ENCODE measurements at regions not wholly inside any gene's neighbourhood (a gene's known extent, or its start where the extent isn't known, plus 50 kb on each side); places are given as distances from the start of the nearest gene placed in this dataset.

DNA sequence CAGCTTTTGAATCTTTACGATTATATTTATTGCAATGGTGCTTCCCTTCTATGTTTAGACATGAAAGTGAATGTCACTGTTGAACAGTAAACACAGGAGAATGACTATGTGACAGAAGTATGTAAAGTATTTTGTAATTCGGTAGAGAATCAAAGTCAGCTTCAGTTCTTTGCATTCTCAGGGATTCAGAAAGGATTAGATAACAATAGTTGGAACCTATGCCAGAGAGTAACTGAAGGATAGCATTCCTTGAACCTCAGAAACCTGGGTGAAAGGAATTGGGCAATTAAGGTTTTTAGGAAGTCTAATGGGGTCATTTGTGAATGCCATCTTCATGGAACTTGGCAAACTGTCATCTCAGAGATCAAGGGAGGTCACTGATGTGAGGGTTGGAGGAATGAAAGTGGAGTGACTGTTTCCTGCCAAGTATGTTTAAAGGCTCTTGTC, 305.3 kb upstream of the DDHD1 start:
- Histone ChIP-seq H3K79me2 (ENCODE audit: low read depth) (no peaks in the 10 kb centered on the region), H3K27ac (peak overlapping the region; percentile 43), H3K36me3 (ENCODE audit: low read depth) (no peaks in the 10 kb centered on the region), H3K4me3 (no peak overlapping the region), H3K27me3 (ENCODE audit: insufficient read depth, low read depth) (no peaks in the 10 kb centered on the region), H3K4me2 (peak overlapping the region; percentile 44; the same call in 1 of the 2 replicates), H3K4me1 (replicated peaks; ENCODE audit: insufficient read depth) (peaks cover 18% of the 10 kb centered on the region), H3K9me3 (ENCODE audit: insufficient read depth, low read depth) (no peaks in the 10 kb centered on the region), H4K20me1 (ENCODE audit: insufficient read depth) (no peaks in the 10 kb centered on the region), H2AFZ (no peak overlapping the region), H3K9me2 (ENCODE audit: insufficient read depth) (no peaks in the 10 kb centered on the region), H3F3A (ENCODE audit: insufficient read depth, low read depth) (peaks cover 23% of the 10 kb centered on the region)
- BruUV-seq (replicated peaks) = no TSS peak
- TF ChIP-seq, protein P1, sequence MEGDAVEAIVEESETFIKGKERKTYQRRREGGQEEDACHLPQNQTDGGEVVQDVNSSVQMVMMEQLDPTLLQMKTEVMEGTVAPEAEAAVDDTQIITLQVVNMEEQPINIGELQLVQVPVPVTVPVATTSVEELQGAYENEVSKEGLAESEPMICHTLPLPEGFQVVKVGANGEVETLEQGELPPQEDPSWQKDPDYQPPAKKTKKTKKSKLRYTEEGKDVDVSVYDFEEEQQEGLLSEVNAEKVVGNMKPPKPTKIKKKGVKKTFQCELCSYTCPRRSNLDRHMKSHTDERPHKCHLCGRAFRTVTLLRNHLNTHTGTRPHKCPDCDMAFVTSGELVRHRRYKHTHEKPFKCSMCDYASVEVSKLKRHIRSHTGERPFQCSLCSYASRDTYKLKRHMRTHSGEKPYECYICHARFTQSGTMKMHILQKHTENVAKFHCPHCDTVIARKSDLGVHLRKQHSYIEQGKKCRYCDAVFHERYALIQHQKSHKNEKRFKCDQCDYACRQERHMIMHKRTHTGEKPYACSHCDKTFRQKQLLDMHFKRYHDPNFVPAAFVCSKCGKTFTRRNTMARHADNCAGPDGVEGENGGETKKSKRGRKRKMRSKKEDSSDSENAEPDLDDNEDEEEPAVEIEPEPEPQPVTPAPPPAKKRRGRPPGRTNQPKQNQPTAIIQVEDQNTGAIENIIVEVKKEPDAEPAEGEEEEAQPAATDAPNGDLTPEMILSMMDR (conservative IDR thresholded peaks at IDR 0.05) = no peak
- no peak for TF ChIP-seq EZH2 (IDR thresholded peaks at IDR 0.05; ENCODE audit: low read depth)
- ChIA-PET CTCF (interaction anchor here (0.5 to 0.8 kb wide), 4 partner anchors 18 to 717 kb away, joined by 3 to 5 read pairs (median 3); no protein-coding TSS in a partner anchor), POLR2A (ENCODE audit: unreplicated experiment) (interaction anchor here (0.6 to 0.8 kb wide), 4 partner anchors 471 to 1620 kb away, joined by 3 to 7 read pairs (median 6); no protein-coding TSS in a partner anchor)
- intact Hi-C loops (cut with micrococcal nuclease; ENCODE audit: unreplicated experiment) = loop anchor here (1.0 to 10.0 kb wide), 5 partner anchors 385 to 796 kb away; no protein-coding TSS in a partner anchor
- peak; percentile 54 to 91 for DNase-seq

DNA sequence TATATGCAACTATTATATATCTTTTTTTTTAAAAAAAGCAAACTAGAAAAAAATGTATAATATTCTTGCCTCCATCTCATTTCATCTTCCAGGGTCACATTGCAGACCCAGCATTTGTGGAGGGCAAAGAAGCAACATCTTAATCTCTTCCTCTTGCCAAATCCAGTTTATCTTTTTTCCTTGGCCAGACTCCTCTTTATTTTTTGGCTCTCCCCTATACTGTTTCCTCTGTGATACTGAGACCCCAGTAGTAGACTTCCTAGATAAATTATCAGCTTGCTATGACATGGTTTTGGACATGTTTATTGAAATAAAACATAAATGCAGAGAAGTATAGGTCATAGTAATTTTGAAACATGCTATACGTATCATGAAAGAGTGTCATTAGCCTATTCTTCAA, 303.8 kb upstream of the DDHD1 start:
- Histone ChIP-seq H3K4me2 (no peak overlapping the region), H3K79me2 (ENCODE audit: low read depth) (no peaks in the 10 kb centered on the region), H3K27me3 (ENCODE audit: insufficient read depth, low read depth) (no peaks in the 10 kb centered on the region), H3F3A (ENCODE audit: insufficient read depth, low read depth) (peaks cover 23% of the 10 kb centered on the region), H3K9me2 (ENCODE audit: insufficient read depth) (no peaks in the 10 kb centered on the region), H4K20me1 (ENCODE audit: insufficient read depth) (no peaks in the 10 kb centered on the region), H3K27ac (no peak overlapping the region), H3K9me3 (ENCODE audit: insufficient read depth, low read depth) (no peaks in the 10 kb centered on the region), H2AFZ (no peak overlapping the region), H3K4me3 (no peak overlapping the region), H3K36me3 (ENCODE audit: low read depth) (no peaks in the 10 kb centered on the region), H3K4me1 (replicated peaks; ENCODE audit: insufficient read depth) (peaks cover 18% of the 10 kb centered on the region)
- BruUV-seq (replicated peaks) = no TSS peak
- CTCF ChIA-PET = no interaction called here
- POLR2A ChIA-PET (ENCODE audit: unreplicated experiment) = no interaction called here
- intact Hi-C loops (cut with micrococcal nuclease; ENCODE audit: unreplicated experiment) = loop anchor here (10.0 kb wide), 3 partner anchors 648 to 798 kb away; no protein-coding TSS in a partner anchor
- DNase-seq = no peak
- TF ChIP-seq, protein P1 (conservative IDR thresholded peaks at IDR 0.05) = no peak
- no peak for TF ChIP-seq EZH2 (IDR thresholded peaks at IDR 0.05; ENCODE audit: low read depth)

DNA sequence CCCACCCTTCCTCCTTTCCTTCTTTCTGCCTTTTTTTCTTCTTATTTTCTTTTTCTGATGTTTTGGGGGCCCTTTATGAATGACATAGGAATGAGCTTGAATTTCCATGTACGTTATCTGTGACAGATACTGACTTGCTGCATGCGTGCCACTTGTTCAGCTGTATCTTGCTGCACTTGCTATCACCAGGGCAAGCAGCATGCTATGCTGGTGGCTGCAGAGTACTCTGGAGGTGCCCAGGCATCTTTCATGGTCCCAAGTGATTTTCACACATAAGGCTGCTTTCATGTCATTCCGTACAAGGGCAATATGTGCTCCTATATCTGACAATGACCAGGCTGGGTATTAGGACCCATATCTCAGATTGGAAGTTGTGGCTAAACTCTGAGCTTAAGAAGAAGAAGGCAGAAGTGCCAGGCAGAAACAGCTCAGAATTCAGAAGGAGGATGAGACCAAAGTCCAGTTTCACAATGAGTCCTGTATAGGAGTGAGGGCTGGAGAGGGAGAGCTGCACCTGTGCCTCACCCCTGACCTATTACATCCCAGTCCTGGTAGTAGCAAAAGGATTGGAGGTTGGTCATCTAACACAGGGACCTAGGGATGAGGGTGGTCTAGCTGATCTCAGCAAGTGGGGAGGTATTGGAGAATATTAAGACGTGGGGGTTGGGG, 299.0 kb upstream of the DDHD1 start:
- no peaks in the 10 kb centered on the region for H3K79me2 ChIP-seq (ENCODE audit: low read depth)
- no peaks in the 10 kb centered on the region for H3K27me3 ChIP-seq (ENCODE audit: insufficient read depth, low read depth)
- no peak overlapping the region for H3K4me2 ChIP-seq
- intact Hi-C loops (cut with micrococcal nuclease; ENCODE audit: unreplicated experiment) = loop anchor here (10.0 kb wide), 3 partner anchors 653 to 803 kb away; no protein-coding TSS in a partner anchor
- no peaks in the 10 kb centered on the region for H4K20me1 ChIP-seq (ENCODE audit: insufficient read depth)
- BruUV-seq (replicated peaks) = no TSS peak
- no peak overlapping the region for H3K4me3 ChIP-seq
- TF ChIP-seq EZH2 (IDR thresholded peaks at IDR 0.05; ENCODE audit: low read depth) = no peak
- TF ChIP-seq, protein P1 (conservative IDR thresholded peaks at IDR 0.05) = no peak
- no peaks in the 10 kb centered on the region for H3F3A ChIP-seq (ENCODE audit: insufficient read depth, low read depth)
- no peak overlapping the region for H3K27ac ChIP-seq
- H3K36me3 ChIP-seq (ENCODE audit: low read depth) = no peaks in the 10 kb centered on the region
- no peaks in the 10 kb centered on the region for H3K9me2 ChIP-seq (ENCODE audit: insufficient read depth)
- no peaks in the 10 kb centered on the region for H3K9me3 ChIP-seq (ENCODE audit: insufficient read depth, low read depth)
- H3K4me1 ChIP-seq (replicated peaks; ENCODE audit: insufficient read depth) = 0 out of 2 replicates have a peak, but pooled peaks cover 6% of the 10 kb centered on the region
- POLR2A ChIA-PET (ENCODE audit: unreplicated experiment) = interaction anchor here (0.7 kb wide), 1 partner anchor 162 kb away, joined by 3 read pairs; no protein-coding TSS in a partner anchor
- CTCF ChIA-PET = no interaction called here
- DNase-seq = no peak
- H2AFZ ChIP-seq = no peak overlapping the region
